K562 (cell line): ENCODE measurements at regions not wholly inside any gene's neighbourhood (a gene's known extent, or its start where the extent isn't known, plus 50 kb on each side); places are given as distances from the start of the nearest gene placed in this dataset.

ENCODE experiments used
- ZBTB17 ChIP-seq: fragments of 450-650 bp; formaldehyde crosslinking; IDR thresholded peaks from 2 replicates; pipeline ENCODE4 v1.4.0; 2020; ENCODE audit warnings: mild to moderate bottlenecking
- TF ChIP-seq, protein P1 (sequence below), 3 experiments: IDR thresholded peaks in 2 of 3; conservative IDR thresholded peaks in 1 of 3; 2 replicates each; pipeline ENCODE4 v1.5.1; 2011 to 2012; ENCODE audit warnings: low read length in 3 of 3, mild to moderate bottlenecking in 3 of 3, control low read depth in 2 of 3, improper control_type of control experiment in 1 of 3, inconsistent platforms in 1 of 3, low read depth in 1 of 3, mixed read lengths in 1 of 3, moderate library complexity in 1 of 3; ENCODE audit not compliant: insufficient read depth in 2 of 3

DNA sequence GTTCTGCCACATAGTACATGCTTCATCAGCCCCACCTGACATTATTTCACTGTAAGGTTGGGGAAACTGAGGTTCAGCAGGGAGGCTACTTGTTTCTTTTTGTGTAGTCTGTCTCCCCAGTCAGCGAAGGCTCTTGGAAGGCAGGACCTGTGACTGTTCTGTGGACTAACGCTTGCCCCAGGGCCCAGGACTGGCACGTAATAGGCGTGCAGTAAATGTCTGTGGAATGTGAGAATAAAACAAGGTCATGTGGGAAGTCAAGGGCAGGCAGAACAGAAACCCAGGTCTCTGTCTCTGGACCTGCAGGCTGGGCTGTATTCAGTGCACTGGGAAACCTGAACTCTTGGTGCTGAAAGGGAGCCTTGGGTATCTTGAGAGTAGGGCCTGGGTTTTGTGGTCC is 168.7 kb downstream of the RPS24 start:
- TF ChIP-seq, protein P1, sequence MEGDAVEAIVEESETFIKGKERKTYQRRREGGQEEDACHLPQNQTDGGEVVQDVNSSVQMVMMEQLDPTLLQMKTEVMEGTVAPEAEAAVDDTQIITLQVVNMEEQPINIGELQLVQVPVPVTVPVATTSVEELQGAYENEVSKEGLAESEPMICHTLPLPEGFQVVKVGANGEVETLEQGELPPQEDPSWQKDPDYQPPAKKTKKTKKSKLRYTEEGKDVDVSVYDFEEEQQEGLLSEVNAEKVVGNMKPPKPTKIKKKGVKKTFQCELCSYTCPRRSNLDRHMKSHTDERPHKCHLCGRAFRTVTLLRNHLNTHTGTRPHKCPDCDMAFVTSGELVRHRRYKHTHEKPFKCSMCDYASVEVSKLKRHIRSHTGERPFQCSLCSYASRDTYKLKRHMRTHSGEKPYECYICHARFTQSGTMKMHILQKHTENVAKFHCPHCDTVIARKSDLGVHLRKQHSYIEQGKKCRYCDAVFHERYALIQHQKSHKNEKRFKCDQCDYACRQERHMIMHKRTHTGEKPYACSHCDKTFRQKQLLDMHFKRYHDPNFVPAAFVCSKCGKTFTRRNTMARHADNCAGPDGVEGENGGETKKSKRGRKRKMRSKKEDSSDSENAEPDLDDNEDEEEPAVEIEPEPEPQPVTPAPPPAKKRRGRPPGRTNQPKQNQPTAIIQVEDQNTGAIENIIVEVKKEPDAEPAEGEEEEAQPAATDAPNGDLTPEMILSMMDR (IDR thresholded peaks at IDR 0.05 in 2 of 3, conservative IDR thresholded peaks at IDR 0.05 in 1 of 3; ENCODE audit: insufficient read depth in 2 of 3, low read depth in 1 of 3, low read length in 3 of 3), result no peak
- no peak for TF ChIP-seq ZBTB17
